Hepatocyte (in vitro differentiated cells): ENCODE measurements at regions not wholly inside any gene's neighbourhood (a gene's known extent, or its start where the extent isn't known, plus 50 kb on each side); places are given as distances from the start of the nearest gene placed in this dataset.

Source experiments
- CTCF ChIP-seq: fragments of 200-600 bp; sonication (generic); IDR thresholded peaks from 2 replicates; pipeline ENCODE4 v1.5.1; 2016; ENCODE audit warnings: antibody characterized with exemption, mild to moderate bottlenecking; ENCODE audit not compliant: poor library complexity
- EZH2 ChIP-seq: fragments of 200-600 bp; sonication (generic); IDR thresholded peaks from 2 replicates; pipeline ENCODE4 v1.6.1; 2016; ENCODE audit warnings: antibody characterized with exemption, mild to moderate bottlenecking, borderline replicate concordance

DNA sequence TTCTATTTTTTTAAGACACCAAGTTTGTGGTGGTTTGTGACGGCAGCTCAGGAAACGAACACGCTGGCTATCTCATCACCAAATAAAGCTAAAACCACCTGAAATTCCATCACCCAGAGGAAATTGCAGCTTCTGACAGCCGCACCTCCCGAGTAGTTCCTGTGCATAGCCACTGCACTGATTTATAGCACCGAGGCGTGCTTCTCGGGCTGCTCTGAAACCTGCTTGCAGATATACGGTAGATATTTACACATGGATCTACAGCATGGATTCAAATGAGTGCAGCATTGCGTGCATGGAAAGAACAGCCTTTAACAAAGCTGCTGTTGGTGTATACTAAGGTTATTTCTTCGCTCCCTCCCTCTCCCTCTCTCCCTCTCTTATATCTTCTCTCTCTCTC lies 153.8 kb downstream of the PHF2 start:
- TF ChIP-seq EZH2 (no peak), CTCF (no peak)
